ENCODE measurements at regions not wholly inside any gene's neighbourhood (a gene's known extent, or its start where the extent isn't known, plus 50 kb on each side); places are given as distances from the start of the nearest gene placed in this dataset.

GRCh38 chr5:158294701-158295100, 435.8 kb upstream of the CLINT1 start:
- TF ChIP-seq CTCF (conservative IDR thresholded peaks at IDR 0.05; ENCODE audit: low read length): no peak
- no peak for TF ChIP-seq EZH2phosphoT487 (IDR thresholded peaks at IDR 0.05; ENCODE audit: borderline replicate concordance, low read depth, low read length)
